ENCODE measurements at regions not wholly inside any gene's neighbourhood (a gene's known extent, or its start where the extent isn't known, plus 50 kb on each side); places are given as distances from the start of the nearest gene placed in this dataset.

GRCh38 chr16:22621586-22622155 is 111.0 kb downstream of the NPIPB5 start:
- Histone ChIP-seq H2AK9ac (replicated peaks; ENCODE audit: low read depth, low read length, poor library complexity) (no peak overlapping the region), H3K4ac (ENCODE audit: low read depth, low read length) (no peak overlapping the region), H4K20me1 (ENCODE audit: insufficient read depth, low read length) (no peaks in the 10 kb centered on the region), H3K9me3 (ENCODE audit: control insufficient read depth, insufficient read depth, low read length) (peaks cover 3% of the 10 kb centered on the region; the same call in 1 of the 2 replicates), H2BK20ac (ENCODE audit: low read depth, low read length) (no peak overlapping the region), H3K36me3 (ENCODE audit: control insufficient read depth, insufficient read depth, low read length) (no peaks in the 10 kb centered on the region), H3K4me3 (ENCODE audit: insufficient read depth, low read depth, low read length) (no peak overlapping the region), H2AK5ac (ENCODE audit: low read depth, low read length) (no peak overlapping the region), H3K4me2 (ENCODE audit: low read depth, low read length) (no peak overlapping the region), H3K4me1 (ENCODE audit: control insufficient read depth, insufficient read depth, low read length) (no peaks in the 10 kb centered on the region), H4K8ac (ENCODE audit: low read depth in 2 of 2, low read length in 2 of 2) (no peak overlapping the region), H3K9me1 (ENCODE audit: insufficient read depth, low read length) (no peaks in the 10 kb centered on the region; the same call in 1 of the 2 replicates), H2BK120ac (ENCODE audit: low read depth, low read length) (no peak overlapping the region), H4K91ac (ENCODE audit: insufficient read depth, low read depth, low read length) (no peak overlapping the region), H3K27me3 (ENCODE audit: control insufficient read depth, insufficient read depth, low read length) (peaks cover 30% of the 10 kb centered on the region), H3K27ac (ENCODE audit: insufficient read depth, low read length) (no peak overlapping the region), H3K9ac (ENCODE audit: low read depth, low read length) (no peak overlapping the region), H2BK5ac (ENCODE audit: low read depth, low read length, poor library complexity, severe bottlenecking) (no peak overlapping the region), H2AFZ (replicated peaks; ENCODE audit: low read length, poor library complexity) (no peak overlapping the region), H3K23ac (ENCODE audit: low read depth, low read length) (no peak overlapping the region), H3K14ac (replicated peaks; ENCODE audit: low read depth, low read length) (no peak overlapping the region), H4K5ac (ENCODE audit: low read depth, low read length) (no peak overlapping the region), H2BK15ac (ENCODE audit: low read depth, low read length) (no peak overlapping the region), H3K79me1 (ENCODE audit: low read depth in 1 of 2, low read length in 2 of 2) (no peaks in the 10 kb centered on the region), H3K18ac (ENCODE audit: low read depth, low read length) (no peak overlapping the region), H3K56ac (ENCODE audit: extremely low read depth, insufficient read depth, low read length) (no peak overlapping the region)
- WGBS, 2 experiments (ENCODE audit: extremely low coverage in 2 of 2, insufficient read length in 1 of 2): 35% methylated on average over 5 of the region's 7 CpGs; no CpG with 5 or more reads in 1 of the 2 experiments
- POLR2A ChIA-PET (ENCODE audit: unreplicated experiment): no interaction called here
- intact Hi-C loops (cut with micrococcal nuclease): no loop called here
- ATAC-seq (ENCODE audit: low read depth) (no peak), DNase-seq (no peak)
- in situ Hi-C loops (cut with MboI; ENCODE audit: low sequenced_read_pairs): no loop called here
- CTCF ChIA-PET: no interaction called here
- dilution Hi-C loops (cut with HindIII; ENCODE audit: low sequenced_read_pairs, unreplicated experiment): no loop called here
- no TSS peak for BruUV-seq (replicated peaks)
- TF ChIP-seq RFX5 (IDR thresholded peaks at IDR 0.05; ENCODE audit: low read depth, low read length) (no peak), USF2 (IDR thresholded peaks at IDR 0.05; ENCODE audit: low read depth, low read length) (no peak), FOS (IDR thresholded peaks at IDR 0.05; ENCODE audit: low read depth, low read length) (no peak), MXI1 (IDR thresholded peaks at IDR 0.05; ENCODE audit: borderline replicate concordance, low read depth, low read length) (no peak), BHLHE40 (IDR thresholded peaks at IDR 0.05; ENCODE audit: low read depth, low read length) (no peak), CHD1 (IDR thresholded peaks at IDR 0.05; ENCODE audit: low read depth, low read length) (no peak), ELK1 (IDR thresholded peaks at IDR 0.05; ENCODE audit: borderline replicate concordance, low read depth, low read length) (no peak), MAFK (IDR thresholded peaks at IDR 0.05; ENCODE audit: low read depth, low read length) (0 out of 2 replicates have a peak, but pooled peaks have one; percentile 32)
